Activated naive CD4-positive, alpha-beta T cell treated with anti-CD3 and anti-CD28 coated beads, Interleukin-2, amount 50 U/mL, for 72 hours (primary cell): ENCODE measurements at regions not wholly inside any gene's neighbourhood (a gene's known extent, or its start where the extent isn't known, plus 50 kb on each side); places are given as distances from the start of the nearest gene placed in this dataset.
"Not testable (repeated sequence)": the region's sequence is repeated elsewhere in the genome, so short reads cannot be mapped to it uniquely, and the experiment has no call there.

Source experiments
- ATAC-seq, 2 donors: fragments of 150-1000 bp; cut with Tn5 transposase; 2 replicates each; pipeline ENCODE4 v1.10.0; 2021; ENCODE audit warnings: mild to moderate bottlenecking in 2 of 2, moderate library complexity in 2 of 2
- DNase-seq, 2 donors: peaks; one replicate each; pipeline ENCODE4 v3.0.0; 2021 to 2022; ENCODE audit warnings: low spot score in 2 of 2
- H3K27ac Mint-ChIP-seq, 2 donors: one replicate each; pipeline ENCODE4 v1.8.0; 2022; ENCODE audit warnings: mild to moderate bottlenecking in 2 of 2, mixed read lengths in 2 of 2
- H3K36me3 Mint-ChIP-seq, 2 donors: one replicate each; pipeline ENCODE4 v1.8.0; 2022; ENCODE audit warnings: mixed read lengths in 2 of 2
- H3K9me3 Mint-ChIP-seq, 2 donors: one replicate each; pipeline ENCODE4 v1.8.0; 2022; ENCODE audit warnings: mixed read lengths in 2 of 2

GRCh38 chr4:82301390-82301789 lies 72.4 kb downstream of the HNRNPD start:
- H3K9me3 Mint-ChIP-seq, DNase-seq: not testable (repeated sequence)

GRCh38 chr4:82293304-82293703 lies 80.5 kb downstream of the HNRNPD start:
- H3K36me3 Mint-ChIP-seq, result no peaks in the 10 kb centered on the region
- no peak overlapping the region for H3K27ac Mint-ChIP-seq
- peak; percentile 85 to 93 for ATAC-seq
- no peak for DNase-seq
- H3K9me3 Mint-ChIP-seq, result no peaks in the 10 kb centered on the region

More at GRCh38 chr4:82301390-82301789, 72.4 kb downstream of the HNRNPD start:
- ATAC-seq, H3K36me3 Mint-ChIP-seq, H3K27ac Mint-ChIP-seq: not testable (repeated sequence)

- Mint-ChIP-seq H3K9me3 (no peaks in the 10 kb centered on the region), H3K36me3 (no peaks in the 10 kb centered on the region), H3K27ac (no peak overlapping the region)
- DNase-seq (no peak), ATAC-seq (peak in 1 of 2 donors; percentile 9)
Observed at GRCh38 chr4:82287720-82288119, 86.1 kb downstream of the HNRNPD start.

GRCh38 chr4:82284858-82285805 lies 88.7 kb downstream of the HNRNPD start:
- DNase-seq, result peak; percentile 99 to 100
- H3K36me3 Mint-ChIP-seq, result no peaks in the 10 kb centered on the region
- peak; percentile 99 for ATAC-seq
- peak overlapping the region in 1 of 2 donors; percentile 57 for H3K27ac Mint-ChIP-seq
- H3K9me3 Mint-ChIP-seq, result no peaks in the 10 kb centered on the region

GRCh38 chr4:82284475-82284857 lies 89.3 kb downstream of the HNRNPD start:
- DNase-seq, result no peak
- H3K9me3 Mint-ChIP-seq, result no peaks in the 10 kb centered on the region
- H3K27ac Mint-ChIP-seq, result peak overlapping the region in 1 of 2 donors; percentile 57
- ATAC-seq, result no peak
- H3K36me3 Mint-ChIP-seq, result no peaks in the 10 kb centered on the region

GRCh38 chr4:82282875-82283274 lies 90.9 kb downstream of the HNRNPD start:
- DNase-seq, result no peak
- no peak for ATAC-seq
- H3K36me3 Mint-ChIP-seq, result no peaks in the 10 kb centered on the region
- no peaks in the 10 kb centered on the region for H3K9me3 Mint-ChIP-seq
- H3K27ac Mint-ChIP-seq, result no peak overlapping the region

- not testable (repeated sequence) for DNase-seq, H3K27ac Mint-ChIP-seq, ATAC-seq, H3K36me3 Mint-ChIP-seq, H3K9me3 Mint-ChIP-seq
Observed at GRCh38 chr4:82279550-82279949, 94.2 kb downstream of the HNRNPD start.

- H3K9me3 Mint-ChIP-seq, result no peaks in the 10 kb centered on the region
- no peaks in the 10 kb centered on the region for H3K36me3 Mint-ChIP-seq
- ATAC-seq (no peak), DNase-seq (no peak)
- no peak overlapping the region for H3K27ac Mint-ChIP-seq
Observed at GRCh38 chr4:82276332-82276640, 97.5 kb downstream of the HNRNPD start.

GRCh38 chr4:82275431-82276331 lies 98.1 kb downstream of the HNRNPD start:
- DNase-seq (no peak), ATAC-seq (peak in 1 of 2 donors; percentile 41)
- no peaks in the 10 kb centered on the region for H3K36me3 Mint-ChIP-seq
- no peaks in the 10 kb centered on the region for H3K9me3 Mint-ChIP-seq
- H3K27ac Mint-ChIP-seq, result no peak overlapping the region

- peak overlapping the region in 1 of 2 donors; percentile 73 for H3K27ac Mint-ChIP-seq
- H3K9me3 Mint-ChIP-seq, H3K36me3 Mint-ChIP-seq, DNase-seq, ATAC-seq: not testable (repeated sequence)
Observed at GRCh38 chr4:82274700-82275099, 99.1 kb downstream of the HNRNPD start.

GRCh38 chr4:82272523-82272922 lies 101.3 kb downstream of the HNRNPD start:
- H3K9me3 Mint-ChIP-seq, H3K36me3 Mint-ChIP-seq, ATAC-seq, H3K27ac Mint-ChIP-seq, DNase-seq: not testable (repeated sequence)

GRCh38 chr4:82271915-82272480 lies 101.8 kb downstream of the HNRNPD start:
- ATAC-seq, DNase-seq, H3K36me3 Mint-ChIP-seq: not testable (repeated sequence)

GRCh38 chr4:82268826-82269193 lies 105.0 kb downstream of the HNRNPD start:
- no peak for DNase-seq
- H3K9me3 Mint-ChIP-seq, result peaks cover 0 to 3% of the 10 kb centered on the region in 2 donors
- no peaks in the 10 kb centered on the region for H3K36me3 Mint-ChIP-seq
- peak in 1 of 2 donors; percentile 18 for ATAC-seq
- H3K27ac Mint-ChIP-seq, result no peak overlapping the region

More at GRCh38 chr4:82271915-82272480, 101.8 kb downstream of the HNRNPD start:
- H3K9me3 Mint-ChIP-seq, H3K27ac Mint-ChIP-seq: not testable (repeated sequence)

GRCh38 chr4:82268050-82268825 lies 105.6 kb downstream of the HNRNPD start:
- no peaks in the 10 kb centered on the region for H3K36me3 Mint-ChIP-seq
- peak overlapping the region in 1 of 2 donors; percentile 4 for H3K27ac Mint-ChIP-seq
- DNase-seq (no peak), ATAC-seq (peak; percentile 87 to 90)
- peaks cover 0 to 3% of the 10 kb centered on the region in 2 donors for H3K9me3 Mint-ChIP-seq

- ATAC-seq, result no peak
Observed at GRCh38 chr4:82267506-82267905, 106.3 kb downstream of the HNRNPD start.

GRCh38 chr4:82266345-82266744 lies 107.4 kb downstream of the HNRNPD start:
- Mint-ChIP-seq H3K27ac (no peak overlapping the region), H3K9me3 (peaks cover 0 to 3% of the 10 kb centered on the region in 2 donors), H3K36me3 (no peaks in the 10 kb centered on the region)
- ATAC-seq, result no peak
- no peak for DNase-seq

More at GRCh38 chr4:82267506-82267905, 106.3 kb downstream of the HNRNPD start:
- DNase-seq, result no peak
- peaks cover 0 to 3% of the 10 kb centered on the region in 2 donors for H3K9me3 Mint-ChIP-seq
- H3K36me3 Mint-ChIP-seq, result no peaks in the 10 kb centered on the region
- no peak overlapping the region for H3K27ac Mint-ChIP-seq
